ENCODE measurements at regions not wholly inside any gene's neighbourhood (a gene's known extent, or its start where the extent isn't known, plus 50 kb on each side); places are given as distances from the start of the nearest gene placed in this dataset.

GRCh38 chrX:148372925-148373324 is 127.5 kb upstream of the AFF2 start:
- TF ChIP-seq, protein P1, sequence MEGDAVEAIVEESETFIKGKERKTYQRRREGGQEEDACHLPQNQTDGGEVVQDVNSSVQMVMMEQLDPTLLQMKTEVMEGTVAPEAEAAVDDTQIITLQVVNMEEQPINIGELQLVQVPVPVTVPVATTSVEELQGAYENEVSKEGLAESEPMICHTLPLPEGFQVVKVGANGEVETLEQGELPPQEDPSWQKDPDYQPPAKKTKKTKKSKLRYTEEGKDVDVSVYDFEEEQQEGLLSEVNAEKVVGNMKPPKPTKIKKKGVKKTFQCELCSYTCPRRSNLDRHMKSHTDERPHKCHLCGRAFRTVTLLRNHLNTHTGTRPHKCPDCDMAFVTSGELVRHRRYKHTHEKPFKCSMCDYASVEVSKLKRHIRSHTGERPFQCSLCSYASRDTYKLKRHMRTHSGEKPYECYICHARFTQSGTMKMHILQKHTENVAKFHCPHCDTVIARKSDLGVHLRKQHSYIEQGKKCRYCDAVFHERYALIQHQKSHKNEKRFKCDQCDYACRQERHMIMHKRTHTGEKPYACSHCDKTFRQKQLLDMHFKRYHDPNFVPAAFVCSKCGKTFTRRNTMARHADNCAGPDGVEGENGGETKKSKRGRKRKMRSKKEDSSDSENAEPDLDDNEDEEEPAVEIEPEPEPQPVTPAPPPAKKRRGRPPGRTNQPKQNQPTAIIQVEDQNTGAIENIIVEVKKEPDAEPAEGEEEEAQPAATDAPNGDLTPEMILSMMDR (conservative IDR thresholded peaks at IDR 0.05 in 1 of 2, IDR thresholded peaks at IDR 0.05 in 1 of 2; ENCODE audit: extremely low read depth in 1 of 2, insufficient read depth in 1 of 2, low read depth in 1 of 2, low read length in 2 of 2): no peak
- no peak for TF ChIP-seq EZH2 (IDR thresholded peaks at IDR 0.05; ENCODE audit: borderline replicate concordance, low read length)
